ENCODE measurements at regions not wholly inside any gene's neighbourhood (a gene's known extent, or its start where the extent isn't known, plus 50 kb on each side); places are given as distances from the start of the nearest gene placed in this dataset.
"Not testable (repeated sequence)": the region's sequence is repeated elsewhere in the genome, so short reads cannot be mapped to it uniquely, and the experiment has no call there.

GRCh38 chr15:95626501-95627361 is 703.8 kb upstream of the NR2F2 start:
- H3K9me3 ChIP-seq (ENCODE audit: control insufficient read depth in 2 of 2, low read length in 2 of 2): peaks cover 0 to 3% of the 10 kb centered on the region in 2 donors
- no peak overlapping the region for H3K27ac ChIP-seq (ENCODE audit: low read length)
- H3K4me3 ChIP-seq (ENCODE audit: low read length in 2 of 2): no peak overlapping the region
- no peaks in the 10 kb centered on the region for H3K27me3 ChIP-seq (ENCODE audit: control insufficient read depth in 1 of 2, insufficient read depth in 2 of 2, low read length in 2 of 2)
- H3K36me3 ChIP-seq (ENCODE audit: control insufficient read depth in 2 of 2, insufficient read depth in 2 of 2, low read length in 2 of 2): no peaks in the 10 kb centered on the region
- H3K9ac ChIP-seq (ENCODE audit: low read length in 2 of 2): no peak overlapping the region
- H3K4me1 ChIP-seq (ENCODE audit: control insufficient read depth, insufficient read depth, low read length): no peaks in the 10 kb centered on the region

GRCh38 chr15:95629503-95630168 is 700.9 kb upstream of the NR2F2 start:
- H3K4me3 ChIP-seq (ENCODE audit: low read length in 2 of 2): no peak overlapping the region
- no peak overlapping the region for H3K27ac ChIP-seq (ENCODE audit: low read length)
- H3K27me3 ChIP-seq (ENCODE audit: control insufficient read depth in 1 of 2, insufficient read depth in 2 of 2, low read length in 2 of 2): no peaks in the 10 kb centered on the region
- H3K9ac ChIP-seq (ENCODE audit: low read length in 2 of 2): no peak overlapping the region
- no peaks in the 10 kb centered on the region for H3K36me3 ChIP-seq (ENCODE audit: control insufficient read depth in 2 of 2, insufficient read depth in 2 of 2, low read length in 2 of 2)
- H3K4me1 ChIP-seq (ENCODE audit: control insufficient read depth, insufficient read depth, low read length): no peaks in the 10 kb centered on the region
- no peaks in the 10 kb centered on the region for H3K9me3 ChIP-seq (ENCODE audit: control insufficient read depth in 2 of 2, low read length in 2 of 2)

- no peak overlapping the region for H3K27ac ChIP-seq (ENCODE audit: low read length)
- no peaks in the 10 kb centered on the region for H3K27me3 ChIP-seq (ENCODE audit: control insufficient read depth in 1 of 2, insufficient read depth in 2 of 2, low read length in 2 of 2)
- H3K4me1 ChIP-seq (ENCODE audit: control insufficient read depth, insufficient read depth, low read length): no peaks in the 10 kb centered on the region
- H3K4me3 ChIP-seq (ENCODE audit: low read length in 2 of 2): no peak overlapping the region
- no peak overlapping the region for H3K9ac ChIP-seq (ENCODE audit: low read length in 2 of 2)
- H3K9me3 ChIP-seq (ENCODE audit: control insufficient read depth in 2 of 2, low read length in 2 of 2): no peaks in the 10 kb centered on the region
- H3K36me3 ChIP-seq (ENCODE audit: control insufficient read depth in 2 of 2, insufficient read depth in 2 of 2, low read length in 2 of 2): no peaks in the 10 kb centered on the region
Measured at GRCh38 chr15:95630683-95631082, 699.8 kb upstream of the NR2F2 start.

- Histone ChIP-seq H3K9me3 (ENCODE audit: control insufficient read depth in 2 of 2, low read length in 2 of 2) (no peaks in the 10 kb centered on the region), H3K27ac (ENCODE audit: low read length) (no peak overlapping the region), H3K36me3 (ENCODE audit: control insufficient read depth in 2 of 2, insufficient read depth in 2 of 2, low read length in 2 of 2) (no peaks in the 10 kb centered on the region), H3K4me1 (ENCODE audit: control insufficient read depth, insufficient read depth, low read length) (no peaks in the 10 kb centered on the region), H3K27me3 (ENCODE audit: control insufficient read depth in 1 of 2, insufficient read depth in 2 of 2, low read length in 2 of 2) (no peaks in the 10 kb centered on the region), H3K9ac (ENCODE audit: low read length in 2 of 2) (no peak overlapping the region), H3K4me3 (ENCODE audit: low read length in 2 of 2) (no peak overlapping the region)
Measured at GRCh38 chr15:95635666-95636065, 694.8 kb upstream of the NR2F2 start.

GRCh38 chr15:95636107-95636506 is 694.4 kb upstream of the NR2F2 start:
- no peaks in the 10 kb centered on the region for H3K4me1 ChIP-seq (ENCODE audit: control insufficient read depth, insufficient read depth, low read length)
- H3K9ac ChIP-seq (ENCODE audit: low read length in 2 of 2): no peak overlapping the region
- H3K36me3 ChIP-seq (ENCODE audit: control insufficient read depth in 2 of 2, insufficient read depth in 2 of 2, low read length in 2 of 2): no peaks in the 10 kb centered on the region
- no peaks in the 10 kb centered on the region for H3K9me3 ChIP-seq (ENCODE audit: control insufficient read depth in 2 of 2, low read length in 2 of 2)
- no peak overlapping the region for H3K4me3 ChIP-seq (ENCODE audit: low read length in 2 of 2)
- H3K27ac ChIP-seq (ENCODE audit: low read length): no peak overlapping the region
- H3K27me3 ChIP-seq (ENCODE audit: control insufficient read depth in 1 of 2, insufficient read depth in 2 of 2, low read length in 2 of 2): no peaks in the 10 kb centered on the region

GRCh38 chr15:95637234-95637633 is 693.3 kb upstream of the NR2F2 start:
- H3K9ac ChIP-seq (ENCODE audit: low read length in 2 of 2); H3K27me3 ChIP-seq (ENCODE audit: control insufficient read depth in 1 of 2, insufficient read depth in 2 of 2, low read length in 2 of 2); H3K36me3 ChIP-seq (ENCODE audit: control insufficient read depth in 2 of 2, insufficient read depth in 2 of 2, low read length in 2 of 2); H3K9me3 ChIP-seq (ENCODE audit: control insufficient read depth in 2 of 2, low read length in 2 of 2); H3K27ac ChIP-seq (ENCODE audit: low read length); H3K4me1 ChIP-seq (ENCODE audit: control insufficient read depth, insufficient read depth, low read length); H3K4me3 ChIP-seq (ENCODE audit: low read length in 2 of 2): not testable (repeated sequence)

GRCh38 chr15:95639208-95639607 is 691.3 kb upstream of the NR2F2 start:
- no peak overlapping the region for H3K9ac ChIP-seq (ENCODE audit: low read length in 2 of 2)
- no peaks in the 10 kb centered on the region for H3K36me3 ChIP-seq (ENCODE audit: control insufficient read depth in 2 of 2, insufficient read depth in 2 of 2, low read length in 2 of 2)
- no peak overlapping the region for H3K27ac ChIP-seq (ENCODE audit: low read length)
- H3K27me3 ChIP-seq (ENCODE audit: control insufficient read depth in 1 of 2, insufficient read depth in 2 of 2, low read length in 2 of 2): no peaks in the 10 kb centered on the region
- no peak overlapping the region for H3K4me3 ChIP-seq (ENCODE audit: low read length in 2 of 2)
- no peaks in the 10 kb centered on the region for H3K9me3 ChIP-seq (ENCODE audit: control insufficient read depth in 2 of 2, low read length in 2 of 2)
- H3K4me1 ChIP-seq (ENCODE audit: control insufficient read depth, insufficient read depth, low read length): no peaks in the 10 kb centered on the region

- Histone ChIP-seq H3K9ac (ENCODE audit: low read length in 2 of 2) (no peak overlapping the region), H3K4me1 (ENCODE audit: control insufficient read depth, insufficient read depth, low read length) (peaks cover 5% of the 10 kb centered on the region), H3K27ac (ENCODE audit: low read length) (no peak overlapping the region), H3K27me3 (ENCODE audit: control insufficient read depth in 1 of 2, insufficient read depth in 2 of 2, low read length in 2 of 2) (no peaks in the 10 kb centered on the region), H3K36me3 (ENCODE audit: control insufficient read depth in 2 of 2, insufficient read depth in 2 of 2, low read length in 2 of 2) (no peaks in the 10 kb centered on the region), H3K9me3 (ENCODE audit: control insufficient read depth in 2 of 2, low read length in 2 of 2) (no peaks in the 10 kb centered on the region), H3K4me3 (ENCODE audit: low read length in 2 of 2) (no peak overlapping the region)
Measured at GRCh38 chr15:95644100-95644875, 686.2 kb upstream of the NR2F2 start.

GRCh38 chr15:95645791-95646338 is 684.6 kb upstream of the NR2F2 start:
- H3K9ac ChIP-seq (ENCODE audit: low read length in 2 of 2): no peak overlapping the region
- no peak overlapping the region for H3K4me3 ChIP-seq (ENCODE audit: low read length in 2 of 2)
- H3K36me3 ChIP-seq (ENCODE audit: control insufficient read depth in 2 of 2, insufficient read depth in 2 of 2, low read length in 2 of 2): no peaks in the 10 kb centered on the region
- no peak overlapping the region for H3K27ac ChIP-seq (ENCODE audit: low read length)
- H3K27me3 ChIP-seq (ENCODE audit: control insufficient read depth in 1 of 2, insufficient read depth in 2 of 2, low read length in 2 of 2): no peaks in the 10 kb centered on the region
- H3K9me3 ChIP-seq (ENCODE audit: control insufficient read depth in 2 of 2, low read length in 2 of 2): no peaks in the 10 kb centered on the region
- H3K4me1 ChIP-seq (ENCODE audit: control insufficient read depth, insufficient read depth, low read length): peaks cover 5% of the 10 kb centered on the region

GRCh38 chr15:95646484-95647273 is 683.8 kb upstream of the NR2F2 start:
- H3K27ac ChIP-seq (ENCODE audit: low read length): no peak overlapping the region
- no peaks in the 10 kb centered on the region for H3K27me3 ChIP-seq (ENCODE audit: control insufficient read depth in 1 of 2, insufficient read depth in 2 of 2, low read length in 2 of 2)
- H3K4me3 ChIP-seq (ENCODE audit: low read length in 2 of 2): no peak overlapping the region
- H3K4me1 ChIP-seq (ENCODE audit: control insufficient read depth, insufficient read depth, low read length): peaks cover 5% of the 10 kb centered on the region
- H3K9me3 ChIP-seq (ENCODE audit: control insufficient read depth in 2 of 2, low read length in 2 of 2): no peaks in the 10 kb centered on the region
- no peak overlapping the region for H3K9ac ChIP-seq (ENCODE audit: low read length in 2 of 2)
- H3K36me3 ChIP-seq (ENCODE audit: control insufficient read depth in 2 of 2, insufficient read depth in 2 of 2, low read length in 2 of 2): no peaks in the 10 kb centered on the region
